ENCODE measurements at regions not wholly inside any gene's neighbourhood (a gene's known extent, or its start where the extent isn't known, plus 50 kb on each side); places are given as distances from the start of the nearest gene placed in this dataset.

- TF ChIP-seq, protein P1, sequence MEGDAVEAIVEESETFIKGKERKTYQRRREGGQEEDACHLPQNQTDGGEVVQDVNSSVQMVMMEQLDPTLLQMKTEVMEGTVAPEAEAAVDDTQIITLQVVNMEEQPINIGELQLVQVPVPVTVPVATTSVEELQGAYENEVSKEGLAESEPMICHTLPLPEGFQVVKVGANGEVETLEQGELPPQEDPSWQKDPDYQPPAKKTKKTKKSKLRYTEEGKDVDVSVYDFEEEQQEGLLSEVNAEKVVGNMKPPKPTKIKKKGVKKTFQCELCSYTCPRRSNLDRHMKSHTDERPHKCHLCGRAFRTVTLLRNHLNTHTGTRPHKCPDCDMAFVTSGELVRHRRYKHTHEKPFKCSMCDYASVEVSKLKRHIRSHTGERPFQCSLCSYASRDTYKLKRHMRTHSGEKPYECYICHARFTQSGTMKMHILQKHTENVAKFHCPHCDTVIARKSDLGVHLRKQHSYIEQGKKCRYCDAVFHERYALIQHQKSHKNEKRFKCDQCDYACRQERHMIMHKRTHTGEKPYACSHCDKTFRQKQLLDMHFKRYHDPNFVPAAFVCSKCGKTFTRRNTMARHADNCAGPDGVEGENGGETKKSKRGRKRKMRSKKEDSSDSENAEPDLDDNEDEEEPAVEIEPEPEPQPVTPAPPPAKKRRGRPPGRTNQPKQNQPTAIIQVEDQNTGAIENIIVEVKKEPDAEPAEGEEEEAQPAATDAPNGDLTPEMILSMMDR (IDR thresholded peaks at IDR 0.05; ENCODE audit: borderline replicate concordance, extremely low read depth, low read length, poor library complexity, severe bottlenecking), result no peak
- TF ChIP-seq EZH2 (IDR thresholded peaks at IDR 0.05; ENCODE audit: borderline replicate concordance, low read depth, low read length, severe bottlenecking), result no peak
These were observed 146.9 kb upstream of the MRPS30 start for GRCh38 chr5:44661851-44662250.
